K562 (cell line): ENCODE measurements at regions not wholly inside any gene's neighbourhood (a gene's known extent, or its start where the extent isn't known, plus 50 kb on each side); places are given as distances from the start of the nearest gene placed in this dataset.

Experiments used
- ATAC-seq: fragments of 200-7000 bp; cut with Tn5 transposase; 3 replicates; pipeline ENCODE4 v1.9.1; 2020; ENCODE audit warnings: moderate library complexity
- BruUV-seq: library from RNA; stranded (reverse); fragments of 400-500 nt; replicated peaks from 2 replicates; lab custom pipeline; 2021; lab: Mats Ljungman, UMichigan
- CTCF ChIA-PET: fragments of 300-600 bp; formaldehyde crosslinking; extraction: SDS; loops from one replicate; lab custom pipeline; 2021; ENCODE audit warnings: low intra/inter-chr PET ratio; lab: Yijun Ruan, JAX
- POLR2A ChIA-PET: fragments of 300-600, 350-650 bp; sonication (Branson Sonifier 250); formaldehyde crosslinking; extraction: SDS; loops from one replicate; lab custom pipeline; 2021; ENCODE audit warnings: antibody characterized with exemption, inconsistent platforms; lab: Yijun Ruan, JAX
- DNase-seq, 4 experiments: peaks; one replicate each; pipeline versions ENCODE4 v3.0.0 to v3.0.0-alpha.2; 2011 to 2018; ENCODE audit warnings: low spot score in 3 of 4, mixed read lengths in 3 of 4; ENCODE audit errors: extremely low read depth in 1 of 4
- FAIRE-seq: peaks from 2 replicates; lab custom pipeline; 2011; peaks lifted over from hg19 to GRCh38; lab: Jason Lieb, UNC
- H2AFZ ChIP-seq: 2 replicates; pipeline ENCODE4 v1.6.0; 2011; ENCODE audit warnings: low read depth, low read length, control low read depth, inconsistent platforms
- H3K27ac ChIP-seq: fragments of 200-600 bp; 3 replicates; pipeline ENCODE4 v1.8.0; 2011; ENCODE audit warnings: low read depth, mild to moderate bottlenecking, control low read depth, inconsistent platforms, low read length, moderate library complexity, mixed read lengths; ENCODE audit errors: extremely low read depth
- H3K27me3 ChIP-seq, 2 experiments: fragments of 300-600 bp in 1 of 2; 2 replicates in 1 of 2; 3 replicates in 1 of 2; pipeline versions ENCODE4 v1.6.0 to v1.8.0; 2011; ENCODE audit warnings: inconsistent platforms in 2 of 2, low read length in 2 of 2, mild to moderate bottlenecking in 1 of 2, mixed read lengths in 1 of 2, moderate library complexity in 1 of 2; ENCODE audit not compliant: control insufficient read depth in 2 of 2, insufficient read depth in 2 of 2
- H3K36me3 ChIP-seq: fragments of 300-600 bp; 3 replicates; pipeline ENCODE4 v1.8.0; 2011; ENCODE audit warnings: mild to moderate bottlenecking, low read length, inconsistent platforms; ENCODE audit not compliant: control insufficient read depth, insufficient read depth
- H3K4me1 ChIP-seq, 2 experiments: fragments of 200-600 bp in 1 of 2; replicated peaks in 1 of 2; 2 replicates in 1 of 2; 3 replicates in 1 of 2; pipeline versions ENCODE4 v1.5.1 to v1.8.0; 2011; ENCODE audit warnings: inconsistent platforms in 2 of 2, low read length in 2 of 2, mild to moderate bottlenecking in 1 of 2, mixed read lengths in 1 of 2, moderate library complexity in 1 of 2; ENCODE audit not compliant: control insufficient read depth in 2 of 2, insufficient read depth in 2 of 2
- H3K4me2 ChIP-seq: 2 replicates; pipeline ENCODE4 v1.6.1; 2011; ENCODE audit warnings: low read length, control low read depth, inconsistent platforms, mixed read lengths; ENCODE audit not compliant: insufficient read depth
- H3K4me3 ChIP-seq: fragments of 200-600 bp; sonication (generic), shearing (Covaris generic); 2 replicates; pipeline ENCODE4 v1.5.1; 2016; ENCODE audit warnings: control low read depth, inconsistent platforms
- H3K79me2 ChIP-seq: fragments of 200-600 bp; 3 replicates; pipeline ENCODE4 v1.8.0; 2011; ENCODE audit warnings: low read length, inconsistent platforms; ENCODE audit not compliant: control insufficient read depth, insufficient read depth
- H3K9ac ChIP-seq, 2 experiments: 2 replicates each; pipeline versions ENCODE4 v1.6.0 to v1.6.1; 2011; ENCODE audit warnings: low read depth in 2 of 2, low read length in 2 of 2, control low read depth in 1 of 2, inconsistent platforms in 1 of 2, mild to moderate bottlenecking in 1 of 2, mixed read lengths in 1 of 2; ENCODE audit not compliant: insufficient read depth in 1 of 2
- H3K9me1 ChIP-seq: one replicate; pipeline ENCODE4 v1.6.0; 2011; ENCODE audit warnings: inconsistent platforms, mild to moderate bottlenecking, low read length, moderate library complexity; ENCODE audit not compliant: control insufficient read depth, insufficient read depth
- H3K9me3 ChIP-seq: replicated peaks from 2 replicates; pipeline ENCODE4 v1.5.1; 2011; ENCODE audit warnings: low read depth, low read length, inconsistent platforms; ENCODE audit not compliant: control insufficient read depth, insufficient read depth
- H4K20me1 ChIP-seq: replicated peaks from 2 replicates; pipeline ENCODE4 v1.6.1; 2011; ENCODE audit warnings: low read length, inconsistent platforms, mixed read lengths; ENCODE audit not compliant: control insufficient read depth, insufficient read depth
- ERF ChIP-seq: fragments of 450-650 bp; formaldehyde crosslinking; IDR thresholded peaks from 2 replicates; pipeline ENCODE4 v1.4.0; 2020; ENCODE audit warnings: mild to moderate bottlenecking, mixed read lengths
- MAZ ChIP-seq, 2 experiments: fragments of 450-650 bp in 1 of 2; sonication (generic) in 1 of 2; formaldehyde crosslinking; IDR thresholded peaks in 1 of 2; conservative IDR thresholded peaks in 1 of 2; 2 replicates each; pipeline versions ENCODE4 v1.4.0 to v1.5.0; 2020; ENCODE audit warnings: mild to moderate bottlenecking in 1 of 2, missing genetic modification reagents in 1 of 2
- MCM7 ChIP-seq, 2 experiments: fragments of 450-650 bp; IDR thresholded peaks; 2 replicates each; pipeline ENCODE4 v1.6.1; 2016 to 2018
- MITF ChIP-seq: IDR thresholded peaks from 2 replicates; pipeline ENCODE4 v1.6.1; 2014; ENCODE audit warnings: antibody characterized with exemption
- PKNOX1 ChIP-seq: fragments of 450-650 bp; IDR thresholded peaks from 2 replicates; pipeline ENCODE4 v1.6.1; 2016
- SREBF1 ChIP-seq: fragments of 150-350 bp; IDR thresholded peaks from 2 replicates; pipeline ENCODE4 v1.6.1; 2014; ENCODE audit warnings: antibody characterized with exemption, low read depth, low read length, borderline replicate concordance
- ZC3H8 ChIP-seq: fragments of 450-650 bp; IDR thresholded peaks from 2 replicates; pipeline ENCODE4 v1.6.1; 2017
- ZNF224 ChIP-seq: sonication (generic); formaldehyde crosslinking; IDR thresholded peaks from 2 replicates; pipeline ENCODE4 v1.8.0; 2022; ENCODE audit warnings: mild to moderate bottlenecking, missing genetic modification reagents
- ZNF584 ChIP-seq: fragments of 200-800 bp; sonication (Bioruptor generic); IDR thresholded peaks from 2 replicates; pipeline ENCODE4 v1.6.1; 2016; ENCODE audit warnings: low read depth, mild to moderate bottlenecking, missing genetic modification characterization, missing compliant biosample characterization
- WGBS: fragments of 100-300 bp; shearing (Covaris generic); methylation state at CpG from one replicate; pipeline ENCODE4 v1.1.6; 2016; ENCODE audit warnings: low coverage, mixed read lengths; ENCODE audit not compliant: insufficient coverage; ENCODE audit errors: missing lambda C conversion rate; 5-methylcytosine and 5-hydroxymethylcytosine counted together
- in situ Hi-C: fragments of 300-500 bp; cut with MboI; formaldehyde crosslinking; loops from 4 replicates; pipeline ENCODE4 v1.15.0; 2018; ENCODE audit warnings: inconsistent platforms, mixed read lengths
- intact Hi-C: fragments of 100-400 bp; cut with micrococcal nuclease; formaldehyde crosslinking; loops from 2 replicates; pipeline ENCODE4 v1.14.2; 2022
- TF ChIP-seq, protein P1 (sequence below): sonication (generic); formaldehyde crosslinking; IDR thresholded peaks from 2 replicates; pipeline ENCODE4 v1.4.0; 2020; ENCODE audit warnings: mild to moderate bottlenecking, missing genetic modification reagents

DNA sequence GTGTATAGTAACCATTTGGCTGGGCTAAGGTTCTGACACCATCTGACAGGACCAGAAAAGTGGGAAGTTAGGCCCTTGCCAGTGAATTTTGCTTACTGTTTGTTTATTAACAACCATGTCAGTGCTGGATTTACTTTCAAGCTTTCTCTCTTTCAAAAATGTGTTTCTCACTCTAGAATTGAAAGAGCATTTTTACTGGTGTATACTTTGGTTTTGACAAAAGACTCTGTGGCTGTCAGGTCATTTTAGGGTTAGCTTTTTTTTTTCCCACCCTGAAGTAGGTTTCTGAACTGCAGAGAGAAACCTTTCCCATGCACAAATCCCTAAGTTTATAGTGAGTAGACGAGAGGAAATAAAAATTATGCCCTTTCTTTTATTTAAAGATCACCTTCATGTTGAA, 230.0 kb upstream of the TBC1D5 start:
- no peak overlapping the region for H3K4me2 ChIP-seq
- no peaks in the 10 kb centered on the region for H3K36me3 ChIP-seq
- no peaks in the 10 kb centered on the region for H3K4me1 ChIP-seq
- no peak for DNase-seq
- H4K20me1 ChIP-seq = no peaks in the 10 kb centered on the region
- POLR2A ChIA-PET = no interaction called here
- 0% methylated on average over 1 of the region's 1 CpG for WGBS
- no peaks in the 10 kb centered on the region for H3K27me3 ChIP-seq
- H2AFZ ChIP-seq = no peak overlapping the region
- TF ChIP-seq SREBF1 = no peak
- TF ChIP-seq ZNF584 (CRISPR knock-in tag) = no peak
- TF ChIP-seq MITF = no peak
- TF ChIP-seq ERF = no peak
- no peak for TF ChIP-seq MCM7 (IDR thresholded peaks at IDR 0.05)
- TF ChIP-seq, protein P1, sequence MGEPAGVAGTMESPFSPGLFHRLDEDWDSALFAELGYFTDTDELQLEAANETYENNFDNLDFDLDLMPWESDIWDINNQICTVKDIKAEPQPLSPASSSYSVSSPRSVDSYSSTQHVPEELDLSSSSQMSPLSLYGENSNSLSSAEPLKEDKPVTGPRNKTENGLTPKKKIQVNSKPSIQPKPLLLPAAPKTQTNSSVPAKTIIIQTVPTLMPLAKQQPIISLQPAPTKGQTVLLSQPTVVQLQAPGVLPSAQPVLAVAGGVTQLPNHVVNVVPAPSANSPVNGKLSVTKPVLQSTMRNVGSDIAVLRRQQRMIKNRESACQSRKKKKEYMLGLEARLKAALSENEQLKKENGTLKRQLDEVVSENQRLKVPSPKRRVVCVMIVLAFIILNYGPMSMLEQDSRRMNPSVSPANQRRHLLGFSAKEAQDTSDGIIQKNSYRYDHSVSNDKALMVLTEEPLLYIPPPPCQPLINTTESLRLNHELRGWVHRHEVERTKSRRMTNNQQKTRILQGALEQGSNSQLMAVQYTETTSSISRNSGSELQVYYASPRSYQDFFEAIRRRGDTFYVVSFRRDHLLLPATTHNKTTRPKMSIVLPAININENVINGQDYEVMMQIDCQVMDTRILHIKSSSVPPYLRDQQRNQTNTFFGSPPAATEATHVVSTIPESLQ (CRISPR knock-in tag) = no peak
- TF ChIP-seq MAZ (CRISPR knock-in tag; conservative IDR thresholded peaks at IDR 0.05 in 1 of 2, IDR thresholded peaks at IDR 0.05 in 1 of 2) = no peak
- no peak for TF ChIP-seq ZNF224 (CRISPR knock-in tag)
- no peak for TF ChIP-seq PKNOX1
- TF ChIP-seq ZC3H8 = no peak
- BruUV-seq = no TSS peak
- no peak for ATAC-seq
- H3K27ac ChIP-seq = no peak overlapping the region
- no peak overlapping the region for H3K9ac ChIP-seq
- H3K4me3 ChIP-seq = no peak overlapping the region
- no peaks in the 10 kb centered on the region for H3K9me3 ChIP-seq
- FAIRE-seq = no peak
- in situ Hi-C loops = no loop called here
- intact Hi-C loops = loop anchor here (10.0 kb wide), 1 partner anchor 538 kb away; no protein-coding TSS in a partner anchor
- no peaks in the 10 kb centered on the region for H3K79me2 ChIP-seq
- CTCF ChIA-PET = no interaction called here
- no peaks in the 10 kb centered on the region for H3K9me1 ChIP-seq
